Sigmoid colon (tissue), 4 donors: ENCODE measurements at regions not wholly inside any gene's neighbourhood (a gene's known extent, or its start where the extent isn't known, plus 50 kb on each side); places are given as distances from the start of the nearest gene placed in this dataset.

Experiments
- CTCF ChIP-seq, 4 experiments: fragments of 450-650 bp in 3 of 4; fragments of 200-600 bp in 1 of 4; IDR thresholded peaks; one replicate each; pipeline ENCODE4 v1.5.1; 2016 to 2019; ENCODE audit warnings: antibody characterized with exemption in 4 of 4, mild to moderate bottlenecking in 3 of 4, moderate library complexity in 2 of 4
- EP300 ChIP-seq, 4 donors: sonication (generic); formaldehyde crosslinking; IDR thresholded peaks; one replicate each; pipeline ENCODE4 v1.6.1; 2017; ENCODE audit warnings: antibody characterized with exemption in 4 of 4
- POLR2A ChIP-seq, 2 donors: fragments of 450-650 bp; IDR thresholded peaks; one replicate each; pipeline ENCODE4 v1.6.1; 2016; ENCODE audit warnings: antibody characterized with exemption in 2 of 2, mild to moderate bottlenecking in 2 of 2, moderate library complexity in 2 of 2
- POLR2AphosphoS5 ChIP-seq, 4 donors: sonication (generic); formaldehyde crosslinking; IDR thresholded peaks; one replicate each; pipeline ENCODE4 v1.6.1; 2017; ENCODE audit warnings: antibody characterized with exemption in 4 of 4

- TF ChIP-seq CTCF (IDR thresholded peaks at IDR 0.05): no peak
- TF ChIP-seq POLR2A (IDR thresholded peaks at IDR 0.05): no peak
- no peak for TF ChIP-seq EP300 (IDR thresholded peaks at IDR 0.05)
- no peak for TF ChIP-seq POLR2AphosphoS5 (IDR thresholded peaks at IDR 0.05)
Observed at GRCh38 chr18:25534401-25534800, 182.4 kb upstream of the ZNF521 start.
